HepG2 (cell line): ENCODE measurements at regions not wholly inside any gene's neighbourhood (a gene's known extent, or its start where the extent isn't known, plus 50 kb on each side); places are given as distances from the start of the nearest gene placed in this dataset.

Source experiments
- ATAC-seq: fragments of 200-7000 bp; cut with Tn5 transposase; 3 replicates; pipeline ENCODE4 v1.9.1; 2020; ENCODE audit warnings: mild to moderate bottlenecking, moderate library complexity
- BruUV-seq: library from RNA; stranded (reverse); fragments of 400-500 nt; replicated peaks from 2 replicates; lab custom pipeline; 2021; lab: Mats Ljungman, UMichigan
- CTCF ChIA-PET: fragments of 300-600 bp; formaldehyde crosslinking; extraction: SDS; loops from one replicate; lab custom pipeline; 2021; ENCODE audit warnings: low total read pairs, inconsistent platforms, low intra/inter-chr PET ratio; lab: Yijun Ruan, JAX
- POLR2A ChIA-PET: fragments of 350-600 bp; sonication (Branson Sonifier 250); formaldehyde crosslinking; loops from one replicate; lab custom pipeline; 2020; ENCODE audit warnings: antibody characterized with exemption, inconsistent platforms; lab: Yijun Ruan, JAX
- DNase-seq: peaks from one replicate; pipeline ENCODE4 v3.0.0-alpha.2; 2015; ENCODE audit warnings: low spot score
- FAIRE-seq: peaks from 3 replicates; lab custom pipeline; 2011; peaks lifted over from hg19 to GRCh38; lab: Jason Lieb, UNC
- H2AFZ ChIP-seq: one replicate; pipeline ENCODE4 v1.6.1; 2011; ENCODE audit warnings: low read length, inconsistent platforms
- H3K27ac ChIP-seq: fragments of 300-600 bp; 3 replicates; pipeline ENCODE4 v1.8.0; 2011; ENCODE audit warnings: mixed run types, mild to moderate bottlenecking, mixed read lengths, low read length, inconsistent platforms; ENCODE audit not compliant: insufficient read depth; ENCODE audit errors: extremely low read length
- H3K27me3 ChIP-seq, 2 experiments: fragments of 200-600 bp in 1 of 2; 2 replicates in 1 of 2; 3 replicates in 1 of 2; pipeline versions ENCODE4 v1.6.0 to v1.8.0; 2011; ENCODE audit warnings: low read length in 2 of 2, mild to moderate bottlenecking in 2 of 2, moderate library complexity in 2 of 2, inconsistent platforms in 1 of 2; ENCODE audit not compliant: insufficient read depth in 2 of 2, control insufficient read depth in 1 of 2
- H3K36me3 ChIP-seq, 2 experiments: fragments of 200-600 bp in 1 of 2; replicated peaks in 1 of 2; 2 replicates in 1 of 2; 3 replicates in 1 of 2; pipeline versions ENCODE4 v1.5.1 to v1.8.0; 2011; ENCODE audit warnings: low read length in 2 of 2, inconsistent platforms in 1 of 2; ENCODE audit not compliant: insufficient read depth in 2 of 2, control insufficient read depth in 1 of 2
- H3K4me1 ChIP-seq: 2 replicates; pipeline ENCODE4 v1.5.1; 2012; ENCODE audit warnings: low read length, inconsistent platforms; ENCODE audit not compliant: insufficient read depth
- H3K4me2 ChIP-seq: 2 replicates; pipeline ENCODE4 v1.6.0; 2011; ENCODE audit warnings: low read depth, low read length, inconsistent platforms
- H3K4me3 ChIP-seq, 3 experiments: fragments of 200-600 bp in 1 of 3; sonication (generic), shearing (Covaris generic) in 1 of 3; replicated peaks in 1 of 3; 2 replicates each; pipeline ENCODE4 v1.5.1; 2011 to 2016; ENCODE audit warnings: low read length in 3 of 3, inconsistent platforms in 2 of 3, low read depth in 2 of 3, mild to moderate bottlenecking in 2 of 3, control low read depth in 1 of 3, mixed read lengths in 1 of 3; ENCODE audit not compliant: insufficient read depth in 1 of 3
- H3K79me2 ChIP-seq: one replicate; pipeline ENCODE4 v1.6.1; 2011; ENCODE audit warnings: low read length, inconsistent platforms; ENCODE audit not compliant: insufficient read depth
- H3K9ac ChIP-seq: 2 replicates; pipeline ENCODE4 v1.6.0; 2011; ENCODE audit warnings: mild to moderate bottlenecking, low read depth, low read length, inconsistent platforms; ENCODE audit not compliant: insufficient read depth
- H3K9me3 ChIP-seq: 2 replicates; pipeline ENCODE4 v1.5.1; 2012; ENCODE audit warnings: mild to moderate bottlenecking, low read length
- H4K20me1 ChIP-seq: 2 replicates; pipeline ENCODE4 v1.6.0; 2011; ENCODE audit warnings: inconsistent platforms, mild to moderate bottlenecking, low read length, moderate library complexity; ENCODE audit not compliant: insufficient read depth
- ESRRA ChIP-seq: sonication (generic); formaldehyde crosslinking; IDR thresholded peaks from 2 replicates; pipeline ENCODE4 v1.5.1; 2020; ENCODE audit warnings: mild to moderate bottlenecking, low read depth, missing genetic modification reagents
- KLF11 ChIP-seq: IDR thresholded peaks from 2 replicates; pipeline ENCODE4 v1.6.1; 2016; ENCODE audit warnings: missing compliant biosample characterization
- MED13 ChIP-seq: sonication (generic); formaldehyde crosslinking; IDR thresholded peaks from 2 replicates; pipeline ENCODE4 v1.5.0; 2020; ENCODE audit warnings: missing genetic modification reagents
- MLLT10 ChIP-seq: sonication (generic); formaldehyde crosslinking; IDR thresholded peaks from 2 replicates; pipeline ENCODE4 v1.4.0; 2020; ENCODE audit warnings: missing genetic modification reagents
- SPEN ChIP-seq: sonication (generic); formaldehyde crosslinking; IDR thresholded peaks from 2 replicates; pipeline ENCODE4 v1.5.1; 2020; ENCODE audit warnings: low read depth, mild to moderate bottlenecking, missing genetic modification reagents
- ZNF331 ChIP-seq: sonication (generic); formaldehyde crosslinking; IDR thresholded peaks from 2 replicates; pipeline ENCODE4 v1.4.0; 2020; ENCODE audit warnings: missing genetic modification reagents
- ZNF747 ChIP-seq: sonication (generic); formaldehyde crosslinking; IDR thresholded peaks from 2 replicates; pipeline ENCODE4 v1.8.1; 2023; ENCODE audit warnings: missing genetic modification reagents, mild to moderate bottlenecking, borderline replicate concordance
- ZSCAN31 ChIP-seq: sonication (generic); formaldehyde crosslinking; IDR thresholded peaks from 2 replicates; pipeline ENCODE4 v1.5.0; 2020; ENCODE audit warnings: low read depth, mild to moderate bottlenecking, missing genetic modification reagents
- WGBS: methylation state at CpG from one replicate; pipeline ENCODE4 v1.1.6; 2017; ENCODE audit warnings: low lambda C conversion rate; 5-methylcytosine and 5-hydroxymethylcytosine counted together
- in situ Hi-C: cut with HindIII; loops from 2 replicates; pipeline ENCODE4 v1.10.0; 2017; ENCODE audit warnings: low pct_unique_long_range_greater_than_20kb; ENCODE audit not compliant: extremely low pct_ligation_motif_present
- intact Hi-C: fragments of 100-400 bp; cut with micrococcal nuclease; formaldehyde crosslinking; loops from one replicate; pipeline ENCODE4 v1.10.0; 2022; ENCODE audit not compliant: unreplicated experiment
- TF ChIP-seq, protein P1 (sequence below): IDR thresholded peaks from 2 replicates; pipeline ENCODE4 v1.4.0; 2020; ENCODE audit warnings: mild to moderate bottlenecking, missing genetic modification reagents
- TF ChIP-seq, protein P2 (sequence below): sonication (generic); formaldehyde crosslinking; IDR thresholded peaks from 2 replicates; pipeline ENCODE4 v1.8.0; 2022; ENCODE audit warnings: low read depth, missing genetic modification reagents
- TF ChIP-seq, protein P3 (sequence below): sonication (generic); formaldehyde crosslinking; IDR thresholded peaks from 2 replicates; pipeline ENCODE4 v1.8.1; 2023; ENCODE audit warnings: mild to moderate bottlenecking, missing genetic modification reagents
- TF ChIP-seq, protein P4 (sequence below): sonication (generic); formaldehyde crosslinking; IDR thresholded peaks from 2 replicates; pipeline ENCODE4 v1.9.0; 2021; ENCODE audit warnings: missing genetic modification reagents, borderline replicate concordance
- TF ChIP-seq, protein P5 (sequence below): sonication (generic); formaldehyde crosslinking; IDR thresholded peaks from 2 replicates; pipeline ENCODE4 v1.4.0; 2020; ENCODE audit warnings: missing genetic modification reagents
- TF ChIP-seq, protein P6 (sequence below): IDR thresholded peaks from 2 replicates; pipeline ENCODE4 v1.6.1; 2016; ENCODE audit warnings: control low read depth

DNA sequence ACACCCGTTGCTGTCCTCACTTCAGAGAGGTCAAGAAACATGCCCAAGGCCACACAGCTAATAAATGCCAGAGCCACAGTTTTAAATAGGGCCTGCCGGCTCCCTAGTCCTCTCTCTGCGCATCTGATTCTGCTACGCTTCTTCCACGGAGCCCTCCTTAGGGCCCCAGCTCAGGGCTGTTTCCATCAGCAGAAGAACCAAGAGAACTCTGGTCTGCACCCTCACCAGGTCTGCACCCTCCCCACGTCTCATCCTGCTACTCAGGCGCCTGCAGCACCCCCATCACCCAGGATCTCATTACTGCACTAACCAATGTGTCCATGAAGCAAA lies 79.5 kb upstream of the NKD1 start:
- Histone ChIP-seq H3K27ac (peak overlapping the region; percentile 92), H3K4me3 (peak overlapping the region in 1 of 3 experiments; percentile 21; a peak in 1 of 6 replicates), H3K79me2 (no peaks in the 10 kb centered on the region), H3K36me3 (no peaks in the 10 kb centered on the region), H3K9me3 (peaks cover 12% of the 10 kb centered on the region), H2AFZ (no peak overlapping the region), H3K4me1 (peaks cover 91% of the 10 kb centered on the region), H3K4me2 (peak overlapping the region; percentile 50), H3K9ac (peak overlapping the region; percentile 67), H4K20me1 (no peaks in the 10 kb centered on the region), H3K27me3 (no peaks in the 10 kb centered on the region)
- BruUV-seq, result TSS peak; percentile 70
- FAIRE-seq (no peak), ATAC-seq (no peak), DNase-seq (no peak)
- 68% methylated on average over 7 of the region's 7 CpGs for WGBS
- ChIA-PET POLR2A (interaction anchor here (0.6 to 9.6 kb wide), 14 partner anchors 8 to 96 kb away, joined by 3 to 66 read pairs (median 4); partner anchors contain the start of gene NKD1), CTCF (no interaction called here)
- in situ Hi-C loops (loop anchor here (5.0 kb wide), 2 partner anchors 39 to 79 kb away; partner anchors contain the start of gene NKD1), intact Hi-C loops (loop anchor here (1.0 to 5.0 kb wide), 4 partner anchors 39 to 96 kb away; no protein-coding TSS in a partner anchor)
- TF ChIP-seq MED13 (CRISPR knock-in tag), result no peak; the same call in 1 of the 2 replicates
- no peak for TF ChIP-seq SPEN (CRISPR knock-in tag)
- TF ChIP-seq MLLT10 (CRISPR knock-in tag), result no peak
- no peak for TF ChIP-seq ZNF331 (CRISPR knock-in tag)
- TF ChIP-seq, protein P1, sequence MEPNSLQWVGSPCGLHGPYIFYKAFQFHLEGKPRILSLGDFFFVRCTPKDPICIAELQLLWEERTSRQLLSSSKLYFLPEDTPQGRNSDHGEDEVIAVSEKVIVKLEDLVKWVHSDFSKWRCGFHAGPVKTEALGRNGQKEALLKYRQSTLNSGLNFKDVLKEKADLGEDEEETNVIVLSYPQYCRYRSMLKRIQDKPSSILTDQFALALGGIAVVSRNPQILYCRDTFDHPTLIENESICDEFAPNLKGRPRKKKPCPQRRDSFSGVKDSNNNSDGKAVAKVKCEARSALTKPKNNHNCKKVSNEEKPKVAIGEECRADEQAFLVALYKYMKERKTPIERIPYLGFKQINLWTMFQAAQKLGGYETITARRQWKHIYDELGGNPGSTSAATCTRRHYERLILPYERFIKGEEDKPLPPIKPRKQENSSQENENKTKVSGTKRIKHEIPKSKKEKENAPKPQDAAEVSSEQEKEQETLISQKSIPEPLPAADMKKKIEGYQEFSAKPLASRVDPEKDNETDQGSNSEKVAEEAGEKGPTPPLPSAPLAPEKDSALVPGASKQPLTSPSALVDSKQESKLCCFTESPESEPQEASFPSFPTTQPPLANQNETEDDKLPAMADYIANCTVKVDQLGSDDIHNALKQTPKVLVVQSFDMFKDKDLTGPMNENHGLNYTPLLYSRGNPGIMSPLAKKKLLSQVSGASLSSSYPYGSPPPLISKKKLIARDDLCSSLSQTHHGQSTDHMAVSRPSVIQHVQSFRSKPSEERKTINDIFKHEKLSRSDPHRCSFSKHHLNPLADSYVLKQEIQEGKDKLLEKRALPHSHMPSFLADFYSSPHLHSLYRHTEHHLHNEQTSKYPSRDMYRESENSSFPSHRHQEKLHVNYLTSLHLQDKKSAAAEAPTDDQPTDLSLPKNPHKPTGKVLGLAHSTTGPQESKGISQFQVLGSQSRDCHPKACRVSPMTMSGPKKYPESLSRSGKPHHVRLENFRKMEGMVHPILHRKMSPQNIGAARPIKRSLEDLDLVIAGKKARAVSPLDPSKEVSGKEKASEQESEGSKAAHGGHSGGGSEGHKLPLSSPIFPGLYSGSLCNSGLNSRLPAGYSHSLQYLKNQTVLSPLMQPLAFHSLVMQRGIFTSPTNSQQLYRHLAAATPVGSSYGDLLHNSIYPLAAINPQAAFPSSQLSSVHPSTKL, result no peak
- TF ChIP-seq, protein P2, sequence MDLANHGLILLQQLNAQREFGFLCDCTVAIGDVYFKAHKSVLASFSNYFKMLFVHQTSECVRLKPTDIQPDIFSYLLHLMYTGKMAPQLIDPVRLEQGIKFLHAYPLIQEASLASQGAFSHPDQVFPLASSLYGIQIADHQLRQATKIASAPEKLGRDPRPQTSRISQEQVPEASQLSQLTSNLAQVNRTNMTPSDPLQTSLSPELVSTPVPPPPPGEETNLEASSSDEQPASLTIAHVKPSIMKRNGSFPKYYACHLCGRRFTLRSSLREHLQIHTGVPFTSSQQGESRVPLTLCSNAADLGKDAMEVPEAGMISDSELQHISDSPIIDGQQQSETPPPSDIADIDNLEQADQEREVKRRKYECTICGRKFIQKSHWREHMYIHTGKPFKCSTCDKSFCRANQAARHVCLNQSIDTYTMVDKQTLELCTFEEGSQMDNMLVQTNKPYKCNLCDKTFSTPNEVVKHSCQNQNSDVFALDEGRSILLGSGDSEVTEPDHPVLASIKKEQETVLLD (CRISPR knock-in tag), result no peak
- TF ChIP-seq, protein P3, sequence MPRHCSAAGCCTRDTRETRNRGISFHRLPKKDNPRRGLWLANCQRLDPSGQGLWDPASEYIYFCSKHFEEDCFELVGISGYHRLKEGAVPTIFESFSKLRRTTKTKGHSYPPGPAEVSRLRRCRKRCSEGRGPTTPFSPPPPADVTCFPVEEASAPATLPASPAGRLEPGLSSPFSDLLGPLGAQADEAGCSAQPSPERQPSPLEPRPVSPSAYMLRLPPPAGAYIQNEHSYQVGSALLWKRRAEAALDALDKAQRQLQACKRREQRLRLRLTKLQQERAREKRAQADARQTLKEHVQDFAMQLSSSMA (CRISPR knock-in tag), result no peak
- TF ChIP-seq, protein P4, sequence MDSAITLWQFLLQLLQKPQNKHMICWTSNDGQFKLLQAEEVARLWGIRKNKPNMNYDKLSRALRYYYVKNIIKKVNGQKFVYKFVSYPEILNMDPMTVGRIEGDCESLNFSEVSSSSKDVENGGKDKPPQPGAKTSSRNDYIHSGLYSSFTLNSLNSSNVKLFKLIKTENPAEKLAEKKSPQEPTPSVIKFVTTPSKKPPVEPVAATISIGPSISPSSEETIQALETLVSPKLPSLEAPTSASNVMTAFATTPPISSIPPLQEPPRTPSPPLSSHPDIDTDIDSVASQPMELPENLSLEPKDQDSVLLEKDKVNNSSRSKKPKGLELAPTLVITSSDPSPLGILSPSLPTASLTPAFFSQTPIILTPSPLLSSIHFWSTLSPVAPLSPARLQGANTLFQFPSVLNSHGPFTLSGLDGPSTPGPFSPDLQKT (CRISPR knock-in tag), result no peak
- TF ChIP-seq ZNF747 (CRISPR knock-in tag), result no peak
- no peak for TF ChIP-seq KLF11 (CRISPR knock-in tag)
- TF ChIP-seq ESRRA (CRISPR knock-in tag), result no peak
- TF ChIP-seq, protein P5, sequence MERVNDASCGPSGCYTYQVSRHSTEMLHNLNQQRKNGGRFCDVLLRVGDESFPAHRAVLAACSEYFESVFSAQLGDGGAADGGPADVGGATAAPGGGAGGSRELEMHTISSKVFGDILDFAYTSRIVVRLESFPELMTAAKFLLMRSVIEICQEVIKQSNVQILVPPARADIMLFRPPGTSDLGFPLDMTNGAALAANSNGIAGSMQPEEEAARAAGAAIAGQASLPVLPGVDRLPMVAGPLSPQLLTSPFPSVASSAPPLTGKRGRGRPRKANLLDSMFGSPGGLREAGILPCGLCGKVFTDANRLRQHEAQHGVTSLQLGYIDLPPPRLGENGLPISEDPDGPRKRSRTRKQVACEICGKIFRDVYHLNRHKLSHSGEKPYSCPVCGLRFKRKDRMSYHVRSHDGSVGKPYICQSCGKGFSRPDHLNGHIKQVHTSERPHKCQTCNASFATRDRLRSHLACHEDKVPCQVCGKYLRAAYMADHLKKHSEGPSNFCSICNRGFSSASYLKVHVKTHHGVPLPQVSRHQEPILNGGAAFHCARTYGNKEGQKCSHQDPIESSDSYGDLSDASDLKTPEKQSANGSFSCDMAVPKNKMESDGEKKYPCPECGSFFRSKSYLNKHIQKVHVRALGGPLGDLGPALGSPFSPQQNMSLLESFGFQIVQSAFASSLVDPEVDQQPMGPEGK (CRISPR knock-in tag), result no peak
- TF ChIP-seq, protein P6, sequence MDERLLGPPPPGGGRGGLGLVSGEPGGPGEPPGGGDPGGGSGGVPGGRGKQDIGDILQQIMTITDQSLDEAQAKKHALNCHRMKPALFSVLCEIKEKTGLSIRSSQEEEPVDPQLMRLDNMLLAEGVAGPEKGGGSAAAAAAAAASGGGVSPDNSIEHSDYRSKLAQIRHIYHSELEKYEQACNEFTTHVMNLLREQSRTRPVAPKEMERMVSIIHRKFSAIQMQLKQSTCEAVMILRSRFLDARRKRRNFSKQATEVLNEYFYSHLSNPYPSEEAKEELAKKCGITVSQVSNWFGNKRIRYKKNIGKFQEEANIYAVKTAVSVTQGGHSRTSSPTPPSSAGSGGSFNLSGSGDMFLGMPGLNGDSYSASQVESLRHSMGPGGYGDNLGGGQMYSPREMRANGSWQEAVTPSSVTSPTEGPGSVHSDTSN (CRISPR knock-in tag), result no peak
- TF ChIP-seq ZSCAN31 (CRISPR knock-in tag), result no peak
